HEK293 (cell line): ENCODE measurements at regions not wholly inside any gene's neighbourhood (a gene's known extent, or its start where the extent isn't known, plus 50 kb on each side); places are given as distances from the start of the nearest gene placed in this dataset.

Experiments used
- CTCF ChIA-PET: fragments of 350-600 bp; formaldehyde crosslinking; extraction: SDS; loops from one replicate; lab custom pipeline; 2021; ENCODE audit warnings: antibody characterized with exemption; lab: Yijun Ruan, JAX
- POLR2A ChIA-PET: fragments of 300-600 bp; formaldehyde crosslinking; extraction: SDS; loops from one replicate; lab custom pipeline; 2020; ENCODE audit warnings: antibody characterized with exemption, inconsistent platforms; lab: Yijun Ruan, JAX
- H3K27ac ChIP-seq: fragments of 200-500 bp; sonication (Bioruptor generic); 2 replicates; pipeline ENCODE4 v1.5.1; 2014; ENCODE audit warnings: low read depth, low read length, control low read depth, inconsistent platforms; ENCODE audit errors: extremely low read depth
- H3K36me3 ChIP-seq, 2 experiments: fragments of 200-500 bp in 1 of 2; sonication (Bioruptor generic) in 1 of 2; 1 replicate in 1 of 2; 2 replicates in 1 of 2; pipeline ENCODE4 v1.5.1; 2014 to 2017; ENCODE audit warnings: inconsistent platforms in 2 of 2, low read length in 2 of 2; ENCODE audit not compliant: control insufficient read depth in 2 of 2, insufficient read depth in 1 of 2
- H3K4me1 ChIP-seq: fragments of 200-500 bp; sonication (Bioruptor generic); 2 replicates; pipeline ENCODE4 v1.5.1; 2014; ENCODE audit warnings: mild to moderate bottlenecking, low read length, inconsistent platforms; ENCODE audit not compliant: control insufficient read depth, insufficient read depth
- H3K4me3 ChIP-seq: 2 replicates; pipeline ENCODE4 v1.5.1; 2011; ENCODE audit warnings: low read depth, mild to moderate bottlenecking, control low read depth, low read length, moderate library complexity
- H3K9me3 ChIP-seq: fragments of 200-500 bp; sonication (Bioruptor generic); 2 replicates; pipeline ENCODE4 v1.5.1; 2014; ENCODE audit warnings: low read depth, low read length, inconsistent platforms; ENCODE audit not compliant: control insufficient read depth, insufficient read depth
- KLF7 ChIP-seq: fragments of 450-650 bp; formaldehyde crosslinking; IDR thresholded peaks from 2 replicates; pipeline ENCODE4 v1.5.1; 2016; ENCODE audit warnings: missing biosample characterization, missing genetic modification characterization, borderline replicate concordance
- REPIN1 ChIP-seq: fragments of 450-650 bp; formaldehyde crosslinking; IDR thresholded peaks from 2 replicates; pipeline ENCODE4 v1.5.1; 2017; ENCODE audit warnings: missing biosample characterization, missing genetic modification characterization, low read depth
- SETDB1 ChIP-seq: IDR thresholded peaks from one replicate; pipeline ENCODE4 v1.6.1; 2017; ENCODE audit warnings: mild to moderate bottlenecking, low read length, moderate library complexity, mixed read lengths; ENCODE audit not compliant: insufficient read length
- SP7 ChIP-seq: fragments of 450-650 bp; formaldehyde crosslinking; IDR thresholded peaks from 2 replicates; pipeline ENCODE4 v1.5.1; 2016; ENCODE audit warnings: missing biosample characterization, missing genetic modification characterization
- TSHZ1 ChIP-seq: fragments of 450-650 bp; formaldehyde crosslinking; IDR thresholded peaks from 2 replicates; pipeline ENCODE4 v1.5.1; 2016; ENCODE audit warnings: missing biosample characterization, missing genetic modification characterization, borderline replicate concordance
- YY2 ChIP-seq: fragments of 450-650 bp; formaldehyde crosslinking; IDR thresholded peaks from 2 replicates; pipeline ENCODE4 v1.5.1; 2016; ENCODE audit warnings: missing biosample characterization, missing genetic modification characterization
- ZEB2 ChIP-seq: fragments of 450-650 bp; formaldehyde crosslinking; IDR thresholded peaks from 2 replicates; pipeline ENCODE4 v1.5.1; 2016; ENCODE audit warnings: missing biosample characterization, missing genetic modification characterization
- ZFP69B ChIP-seq: fragments of 450-650 bp; formaldehyde crosslinking; IDR thresholded peaks from 2 replicates; pipeline ENCODE4 v1.5.1; 2016; ENCODE audit warnings: missing biosample characterization, missing genetic modification characterization
- ZNF10 ChIP-seq: fragments of 450-650 bp; formaldehyde crosslinking; IDR thresholded peaks from 2 replicates; pipeline ENCODE4 v1.5.1; 2017; ENCODE audit warnings: missing biosample characterization, missing genetic modification characterization
- ZNF138 ChIP-seq: fragments of 450-650 bp; formaldehyde crosslinking; IDR thresholded peaks from 2 replicates; pipeline ENCODE4 v1.5.1; 2016; ENCODE audit warnings: missing biosample characterization, missing genetic modification characterization, borderline replicate concordance
- ZNF16 ChIP-seq: fragments of 450-650 bp; formaldehyde crosslinking; IDR thresholded peaks from 2 replicates; pipeline ENCODE4 v1.5.1; 2016; ENCODE audit warnings: low read depth, missing biosample characterization, missing genetic modification characterization
- ZNF19 ChIP-seq: fragments of 450-650 bp; formaldehyde crosslinking; IDR thresholded peaks from 2 replicates; pipeline ENCODE4; 2016; ENCODE audit warnings: missing biosample characterization, missing genetic modification characterization, low read depth
- ZNF2 ChIP-seq: fragments of 450-650 bp; formaldehyde crosslinking; IDR thresholded peaks from 2 replicates; pipeline ENCODE4 v1.5.1; 2016; ENCODE audit warnings: missing biosample characterization, missing genetic modification characterization
- ZNF221 ChIP-seq: fragments of 450-650 bp; formaldehyde crosslinking; IDR thresholded peaks from 2 replicates; pipeline ENCODE4 v1.5.1; 2017; ENCODE audit warnings: missing biosample characterization, missing genetic modification characterization, borderline replicate concordance
- ZNF23 ChIP-seq: fragments of 450-650 bp; formaldehyde crosslinking; IDR thresholded peaks from 2 replicates; pipeline ENCODE4 v1.5.1; 2016; ENCODE audit warnings: missing biosample characterization, missing genetic modification characterization, borderline replicate concordance
- ZNF600 ChIP-seq: fragments of 450-650 bp; formaldehyde crosslinking; IDR thresholded peaks from 2 replicates; pipeline ENCODE4 v1.5.1; 2016; ENCODE audit warnings: missing biosample characterization, missing genetic modification characterization
- ZNF776 ChIP-seq: fragments of 450-650 bp; formaldehyde crosslinking; IDR thresholded peaks from 2 replicates; pipeline ENCODE4 v1.5.0; 2017; ENCODE audit warnings: missing biosample characterization, missing genetic modification characterization, borderline replicate concordance
- ZSCAN5A ChIP-seq: fragments of 450-650 bp; formaldehyde crosslinking; IDR thresholded peaks from 2 replicates; pipeline ENCODE4 v1.5.1; 2016; ENCODE audit warnings: missing biosample characterization, missing genetic modification characterization
- TF ChIP-seq, protein P1 (sequence below): fragments of 450-650 bp; formaldehyde crosslinking; conservative IDR thresholded peaks from 2 replicates; pipeline ENCODE4 v1.5.1; 2016; ENCODE audit warnings: low read depth, missing biosample characterization, missing genetic modification characterization
- TF ChIP-seq, protein P2 (sequence below): fragments of 450-650 bp; formaldehyde crosslinking; IDR thresholded peaks from 2 replicates; pipeline ENCODE4 v1.5.1; 2016; ENCODE audit warnings: missing biosample characterization, missing genetic modification characterization
- TF ChIP-seq, protein P3 (sequence below): fragments of 450-650 bp; formaldehyde crosslinking; IDR thresholded peaks from 2 replicates; pipeline ENCODE4 v1.5.1; 2016; ENCODE audit warnings: missing biosample characterization, missing genetic modification characterization

DNA sequence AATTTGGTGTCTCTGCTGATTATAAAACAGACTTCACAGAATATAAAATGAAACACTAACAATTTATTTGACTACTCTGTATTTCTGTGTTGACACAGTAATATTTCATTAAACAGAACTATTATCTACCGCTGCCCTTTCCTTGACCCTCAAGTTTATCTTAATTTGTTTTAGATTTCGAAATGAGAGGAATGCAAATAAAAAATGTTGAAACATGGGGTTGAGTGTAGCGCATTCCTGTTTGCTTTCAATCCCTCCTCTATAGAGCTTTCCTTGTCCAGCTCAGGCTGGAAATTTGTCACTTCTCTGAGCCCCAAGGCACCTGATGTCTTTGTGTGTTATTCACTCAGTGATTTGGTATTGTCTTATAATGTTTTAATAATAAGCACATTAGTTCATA is 550.2 kb downstream of the ZBBX start (continued):
- no peak for TF ChIP-seq ZSCAN5A

DNA sequence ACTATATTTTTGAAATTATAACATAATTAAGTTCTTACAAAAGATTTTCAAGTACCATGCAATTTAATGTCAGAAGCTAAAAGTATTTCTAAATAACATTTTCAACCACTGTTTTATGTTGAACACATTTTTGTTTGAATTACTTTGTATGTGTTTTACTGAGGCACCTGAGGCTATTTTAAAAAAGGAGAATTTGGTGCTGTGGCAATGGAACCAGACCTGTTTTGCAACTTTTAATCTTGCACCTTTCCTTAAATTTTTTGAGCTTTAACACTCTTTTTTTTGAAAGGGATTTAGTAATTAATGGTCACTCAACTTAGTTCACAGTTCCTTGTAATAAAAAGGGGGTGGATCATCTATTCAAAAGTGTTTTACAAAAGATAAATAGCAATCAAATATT is 561.6 kb downstream of the ZBBX start:
- ChIA-PET POLR2A (no interaction called here), CTCF (interaction anchor here (0.6 to 1.0 kb wide), 2 partner anchors 19 to 181 kb away, joined by 3 read pairs; no protein-coding TSS in a partner anchor)
- H3K4me1 ChIP-seq = no peaks in the 10 kb centered on the region
- no peaks in the 10 kb centered on the region for H3K36me3 ChIP-seq
- TF ChIP-seq ZEB2 (tag by site-specific recombination) (no peak), REPIN1 (tag by site-specific recombination) (no peak), ZNF10 (tag by site-specific recombination) (no peak), ZNF221 (tag by site-specific recombination) (no peak), YY2 (tag by site-specific recombination) (no peak), TSHZ1 (tag by site-specific recombination) (no peak), ZNF23 (tag by site-specific recombination) (no peak), KLF7 (tag by site-specific recombination) (no peak), ZNF138 (tag by site-specific recombination) (no peak), ZFP69B (tag by site-specific recombination) (no peak), SP7 (no peak), ZNF16 (tag by site-specific recombination) (no peak), ZNF776 (tag by site-specific recombination) (no peak), ZNF2 (tag by site-specific recombination) (no peak), ZNF600 (tag by site-specific recombination) (no peak), ZNF19 (tag by site-specific recombination) (no peak), SETDB1 (no peak)
- TF ChIP-seq, protein P1, sequence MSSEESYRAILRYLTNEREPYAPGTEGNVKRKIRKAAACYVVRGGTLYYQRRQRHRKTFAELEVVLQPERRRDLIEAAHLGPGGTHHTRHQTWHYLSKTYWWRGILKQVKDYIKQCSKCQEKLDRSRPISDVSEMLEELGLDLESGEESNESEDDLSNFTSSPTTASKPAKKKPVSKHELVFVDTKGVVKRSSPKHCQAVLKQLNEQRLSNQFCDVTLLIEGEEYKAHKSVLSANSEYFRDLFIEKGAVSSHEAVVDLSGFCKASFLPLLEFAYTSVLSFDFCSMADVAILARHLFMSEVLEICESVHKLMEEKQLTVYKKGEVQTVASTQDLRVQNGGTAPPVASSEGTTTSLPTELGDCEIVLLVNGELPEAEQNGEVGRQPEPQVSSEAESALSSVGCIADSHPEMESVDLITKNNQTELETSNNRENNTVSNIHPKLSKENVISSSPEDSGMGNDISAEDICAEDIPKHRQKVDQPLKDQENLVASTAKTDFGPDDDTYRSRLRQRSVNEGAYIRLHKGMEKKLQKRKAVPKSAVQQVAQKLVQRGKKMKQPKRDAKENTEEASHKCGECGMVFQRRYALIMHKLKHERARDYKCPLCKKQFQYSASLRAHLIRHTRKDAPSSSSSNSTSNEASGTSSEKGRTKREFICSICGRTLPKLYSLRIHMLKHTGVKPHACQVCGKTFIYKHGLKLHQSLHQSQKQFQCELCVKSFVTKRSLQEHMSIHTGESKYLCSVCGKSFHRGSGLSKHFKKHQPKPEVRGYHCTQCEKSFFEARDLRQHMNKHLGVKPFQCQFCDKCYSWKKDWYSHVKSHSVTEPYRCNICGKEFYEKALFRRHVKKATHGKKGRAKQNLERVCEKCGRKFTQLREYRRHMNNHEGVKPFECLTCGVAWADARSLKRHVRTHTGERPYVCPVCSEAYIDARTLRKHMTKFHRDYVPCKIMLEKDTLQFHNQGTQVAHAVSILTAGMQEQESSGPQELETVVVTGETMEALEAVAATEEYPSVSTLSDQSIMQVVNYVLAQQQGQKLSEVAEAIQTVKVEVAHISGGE (tag by site-specific recombination) = no peak
- TF ChIP-seq, protein P2, sequence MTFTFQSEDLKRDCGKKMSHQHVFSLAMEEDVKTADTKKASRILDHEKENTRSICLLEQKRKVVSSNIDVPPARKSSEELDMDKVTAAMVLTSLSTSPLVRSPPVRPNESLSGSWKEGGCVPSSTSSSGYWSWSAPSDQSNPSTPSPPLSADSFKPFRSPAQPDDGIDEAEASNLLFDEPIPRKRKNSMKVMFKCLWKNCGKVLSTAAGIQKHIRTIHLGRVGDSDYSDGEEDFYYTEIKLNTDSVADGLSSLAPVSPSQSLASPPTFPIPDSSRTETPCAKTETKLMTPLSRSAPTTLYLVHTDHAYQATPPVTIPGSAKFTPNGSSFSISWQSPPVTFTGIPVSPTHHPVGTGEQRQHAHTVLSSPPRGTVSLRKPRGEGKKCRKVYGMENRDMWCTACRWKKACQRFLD (tag by site-specific recombination) = no peak
- TF ChIP-seq, protein P3, sequence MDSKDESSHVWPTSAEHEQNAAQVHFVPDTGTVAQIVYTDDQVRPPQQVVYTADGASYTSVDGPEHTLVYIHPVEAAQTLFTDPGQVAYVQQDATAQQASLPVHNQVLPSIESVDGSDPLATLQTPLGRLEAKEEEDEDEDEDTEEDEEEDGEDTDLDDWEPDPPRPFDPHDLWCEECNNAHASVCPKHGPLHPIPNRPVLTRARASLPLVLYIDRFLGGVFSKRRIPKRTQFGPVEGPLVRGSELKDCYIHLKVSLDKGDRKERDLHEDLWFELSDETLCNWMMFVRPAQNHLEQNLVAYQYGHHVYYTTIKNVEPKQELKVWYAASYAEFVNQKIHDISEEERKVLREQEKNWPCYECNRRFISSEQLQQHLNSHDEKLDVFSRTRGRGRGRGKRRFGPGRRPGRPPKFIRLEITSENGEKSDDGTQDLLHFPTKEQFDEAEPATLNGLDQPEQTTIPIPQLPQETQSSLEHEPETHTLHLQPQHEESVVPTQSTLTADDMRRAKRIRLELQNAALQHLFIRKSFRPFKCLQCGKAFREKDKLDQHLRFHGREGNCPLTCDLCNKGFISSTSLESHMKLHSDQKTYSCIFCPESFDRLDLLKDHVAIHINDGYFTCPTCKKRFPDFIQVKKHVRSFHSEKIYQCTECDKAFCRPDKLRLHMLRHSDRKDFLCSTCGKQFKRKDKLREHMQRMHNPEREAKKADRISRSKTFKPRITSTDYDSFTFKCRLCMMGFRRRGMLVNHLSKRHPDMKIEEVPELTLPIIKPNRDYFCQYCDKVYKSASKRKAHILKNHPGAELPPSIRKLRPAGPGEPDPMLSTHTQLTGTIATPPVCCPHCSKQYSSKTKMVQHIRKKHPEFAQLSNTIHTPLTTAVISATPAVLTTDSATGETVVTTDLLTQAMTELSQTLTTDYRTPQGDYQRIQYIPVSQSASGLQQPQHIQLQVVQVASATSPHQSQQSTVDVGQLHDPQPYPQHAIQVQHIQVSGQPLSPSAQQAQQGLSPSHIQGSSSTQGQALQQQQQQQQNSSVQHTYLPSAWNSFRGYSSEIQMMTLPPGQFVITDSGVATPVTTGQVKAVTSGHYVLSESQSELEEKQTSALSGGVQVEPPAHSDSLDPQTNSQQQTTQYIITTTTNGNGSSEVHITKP = no peak
- H3K27ac ChIP-seq = no peak overlapping the region
- no peaks in the 10 kb centered on the region for H3K9me3 ChIP-seq
- H3K4me3 ChIP-seq = no peak overlapping the region
